Natural killer cell treated with Interleukin-12 subunit alpha and Interleukin-12 subunit beta and Interleukin-15 and Interleukin-18, amount 100 ng/mL, for 72 hours (primary cell): ENCODE measurements at regions not wholly inside any gene's neighbourhood (a gene's known extent, or its start where the extent isn't known, plus 50 kb on each side); places are given as distances from the start of the nearest gene placed in this dataset.
"Not testable (repeated sequence)": the region's sequence is repeated elsewhere in the genome, so short reads cannot be mapped to it uniquely, and the experiment has no call there.

ENCODE experiments used
- ATAC-seq, 2 donors: fragments of 150-1000 bp; cut with Tn5 transposase in 1 of 2; sonication (Bioruptor Pico), chemical (Tn5 transposase) in 1 of 2; 2 replicates each; pipeline ENCODE4 v1.10.0; 2021
- DNase-seq: peaks from one replicate; pipeline ENCODE4 v3.0.0; 2022; ENCODE audit warnings: low spot score
- H3K27ac Mint-ChIP-seq, 2 donors: 1 replicate in 1 of 2; 2 replicates in 1 of 2; pipeline ENCODE4 v1.8.0; 2022; ENCODE audit warnings: mixed read lengths in 2 of 2, mild to moderate bottlenecking in 1 of 2, moderate library complexity in 1 of 2
- H3K27me3 Mint-ChIP-seq, 2 donors: 1 replicate in 1 of 2; 2 replicates in 1 of 2; pipeline ENCODE4 v1.8.0; 2022; ENCODE audit warnings: mixed read lengths in 2 of 2
- H3K36me3 Mint-ChIP-seq: one replicate; pipeline ENCODE4 v1.8.0; 2022; ENCODE audit warnings: mixed read lengths
- H3K4me1 Mint-ChIP-seq, 2 donors: 1 replicate in 1 of 2; 2 replicates in 1 of 2; pipeline ENCODE4 v1.8.0; 2022; ENCODE audit warnings: low read depth in 2 of 2, mixed read lengths in 2 of 2, mild to moderate bottlenecking in 1 of 2
- H3K4me3 Mint-ChIP-seq: one replicate; pipeline ENCODE4 v1.8.0; 2022; ENCODE audit warnings: mixed read lengths
- H3K9me3 Mint-ChIP-seq: 2 replicates; pipeline ENCODE4 v1.8.0; 2022; ENCODE audit warnings: mixed read lengths

DNA sequence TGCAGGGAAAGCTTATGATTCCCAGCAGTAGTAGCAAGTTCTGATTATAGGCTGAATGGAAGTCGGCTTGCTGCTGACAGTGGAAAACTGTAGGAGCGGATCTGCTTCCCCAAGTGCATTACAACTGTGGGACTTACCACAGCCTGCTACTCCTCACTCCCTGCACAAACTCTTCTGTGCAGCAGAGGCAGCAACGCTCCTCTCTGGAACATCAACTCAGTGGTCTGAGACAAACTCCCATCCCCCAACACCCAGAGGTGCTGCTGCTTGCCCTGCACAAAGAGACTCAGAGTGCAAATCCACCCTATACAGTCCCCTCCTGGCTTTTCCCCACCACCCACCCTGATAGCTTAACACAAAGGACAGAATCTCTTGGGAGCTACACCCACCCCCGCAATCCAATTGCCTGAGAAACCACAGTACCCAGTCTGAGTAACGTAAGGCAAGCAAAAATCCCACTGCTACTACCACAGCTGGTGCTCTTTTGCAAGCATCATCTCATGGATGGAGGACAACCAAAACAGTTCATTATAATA lies 1455.2 kb downstream of the AMY1C start:
- Mint-ChIP-seq H3K4me1 (no peaks in the 10 kb centered on the region), H3K27me3 (no peaks in the 10 kb centered on the region), H3K36me3 (peaks cover 6% of the 10 kb centered on the region), H3K9me3 (peaks cover 7% of the 10 kb centered on the region), H3K4me3 (no peak overlapping the region), H3K27ac (no peak overlapping the region)
- ATAC-seq (no peak), DNase-seq (no peak)

DNA sequence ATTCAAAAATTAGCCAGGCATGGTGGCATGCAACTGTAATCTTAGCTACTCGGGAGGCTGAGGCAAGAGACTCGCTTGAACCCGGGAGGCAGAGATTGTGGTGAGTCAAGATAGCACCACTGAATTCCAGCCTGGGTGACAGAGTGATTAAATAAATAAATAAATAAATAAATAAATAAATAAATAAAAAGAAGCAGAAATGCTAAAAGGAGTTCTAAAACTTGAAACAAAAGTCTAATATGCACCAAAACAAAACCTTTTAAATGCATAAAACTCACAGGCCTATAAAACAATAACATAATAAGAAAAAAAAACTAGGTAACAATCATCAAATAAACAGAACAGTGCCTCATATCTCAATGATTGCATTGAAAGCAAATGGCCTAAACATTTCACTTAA lies 1458.9 kb downstream of the AMY1C start:
- Mint-ChIP-seq H3K27ac (no peak overlapping the region), H3K4me3 (no peak overlapping the region), H3K9me3 (peaks cover 24% of the 10 kb centered on the region), H3K4me1 (no peaks in the 10 kb centered on the region), H3K27me3 (no peaks in the 10 kb centered on the region), H3K36me3 (peaks cover 6% of the 10 kb centered on the region)
- no peak for DNase-seq
- no peak for ATAC-seq

DNA sequence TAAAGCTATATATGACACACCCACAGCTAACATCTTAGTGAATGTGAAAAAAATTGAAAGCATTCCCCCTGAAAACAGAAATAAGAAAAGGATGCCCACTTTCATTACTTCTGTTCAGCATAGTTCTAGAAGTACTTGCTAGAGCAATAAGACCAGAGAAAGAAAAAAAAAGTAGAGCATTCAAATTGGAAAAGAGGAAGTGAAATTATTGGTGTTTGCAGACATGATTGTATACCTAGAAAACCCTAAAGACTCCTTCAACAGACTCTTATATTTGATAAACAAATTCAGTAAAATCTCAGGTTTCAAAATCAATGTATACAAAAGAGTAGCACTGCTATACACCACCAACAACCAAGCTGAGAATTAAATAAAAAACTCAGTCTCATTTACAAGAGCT lies 1461.0 kb downstream of the AMY1C start:
- no peak for ATAC-seq
- no peaks in the 10 kb centered on the region for H3K27me3 Mint-ChIP-seq
- H3K9me3 Mint-ChIP-seq, result peaks cover 24% of the 10 kb centered on the region
- no peak for DNase-seq
- no peaks in the 10 kb centered on the region for H3K4me1 Mint-ChIP-seq
- H3K4me3 Mint-ChIP-seq, result no peak overlapping the region
- H3K36me3 Mint-ChIP-seq, result peaks cover 6% of the 10 kb centered on the region
- H3K27ac Mint-ChIP-seq, result no peak overlapping the region

DNA sequence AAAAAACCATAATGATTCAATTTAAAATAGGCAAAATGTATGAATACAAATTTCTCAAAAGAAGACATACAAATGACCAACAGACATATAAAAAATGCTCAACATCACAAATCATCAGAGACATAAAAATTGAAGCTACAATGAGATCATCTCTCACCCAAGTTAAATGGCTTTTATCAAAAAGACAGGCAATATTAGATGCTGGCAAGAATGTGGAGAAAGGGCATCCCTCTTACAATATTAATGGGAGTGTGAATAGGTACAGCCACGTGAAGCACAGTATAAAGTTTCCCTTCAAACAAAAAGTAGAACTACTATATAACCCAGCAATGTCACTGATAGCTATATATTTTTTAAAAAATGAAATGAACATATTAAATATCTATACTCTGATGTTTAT lies 1481.7 kb downstream of the AMY1C start:
- H3K4me3 Mint-ChIP-seq, result no peak overlapping the region
- DNase-seq (no peak), ATAC-seq (no peak)
- H3K36me3 Mint-ChIP-seq, result no peaks in the 10 kb centered on the region
- H3K9me3 Mint-ChIP-seq, result peaks cover 17% of the 10 kb centered on the region
- no peak overlapping the region for H3K27ac Mint-ChIP-seq
- no peaks in the 10 kb centered on the region for H3K27me3 Mint-ChIP-seq
- H3K4me1 Mint-ChIP-seq, result no peaks in the 10 kb centered on the region

DNA sequence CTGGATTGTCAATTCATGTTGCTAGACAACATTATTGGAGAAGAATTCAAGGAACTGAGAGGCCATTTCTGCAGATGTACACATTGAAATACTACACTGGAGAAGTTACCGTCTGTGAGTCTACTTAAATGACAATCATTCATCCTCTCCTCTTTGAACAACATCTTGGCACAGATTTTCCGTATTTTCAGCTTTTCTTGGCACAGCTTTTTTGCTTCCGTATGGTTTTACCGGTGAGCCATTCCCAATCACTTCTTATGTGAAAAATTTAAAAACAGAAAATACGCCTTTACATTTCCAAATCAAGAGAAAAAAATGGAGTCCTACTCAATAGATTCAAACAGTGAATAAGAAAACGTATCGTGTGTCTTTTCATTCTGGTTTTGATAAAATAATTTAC lies 1493.7 kb downstream of the AMY1C start:
- Mint-ChIP-seq H3K27ac (no peak overlapping the region), H3K27me3 (no peaks in the 10 kb centered on the region), H3K4me3 (no peak overlapping the region), H3K36me3 (peaks cover 6% of the 10 kb centered on the region), H3K4me1 (no peaks in the 10 kb centered on the region), H3K9me3 (peaks cover 27% of the 10 kb centered on the region)
- DNase-seq (no peak), ATAC-seq (no peak)

DNA sequence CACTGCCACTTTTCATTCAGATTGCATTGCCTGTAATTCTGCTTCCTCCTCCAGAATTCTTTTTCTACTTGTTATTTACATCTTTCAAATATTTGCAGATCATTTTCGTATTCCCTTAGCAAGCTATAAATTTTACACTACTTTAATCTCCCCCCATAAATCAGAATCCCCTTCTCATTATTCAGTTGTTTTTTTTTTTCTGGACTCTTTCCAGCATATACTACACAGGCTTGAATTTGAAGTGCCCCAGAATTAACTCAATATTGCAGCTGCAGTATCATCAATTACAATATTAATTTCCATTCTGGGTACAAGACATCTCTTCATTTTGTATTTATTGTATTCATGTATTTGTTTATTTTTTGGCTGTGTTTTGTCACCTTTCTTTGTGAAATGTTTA lies 1494.3 kb downstream of the AMY1C start:
- ATAC-seq (no peak), DNase-seq (no peak)
- no peaks in the 10 kb centered on the region for H3K4me1 Mint-ChIP-seq
- peaks cover 10% of the 10 kb centered on the region for H3K36me3 Mint-ChIP-seq
- H3K4me3 Mint-ChIP-seq, result no peak overlapping the region
- H3K9me3 Mint-ChIP-seq, result peaks cover 27% of the 10 kb centered on the region
- H3K27me3 Mint-ChIP-seq, result no peaks in the 10 kb centered on the region
- no peak overlapping the region for H3K27ac Mint-ChIP-seq

DNA sequence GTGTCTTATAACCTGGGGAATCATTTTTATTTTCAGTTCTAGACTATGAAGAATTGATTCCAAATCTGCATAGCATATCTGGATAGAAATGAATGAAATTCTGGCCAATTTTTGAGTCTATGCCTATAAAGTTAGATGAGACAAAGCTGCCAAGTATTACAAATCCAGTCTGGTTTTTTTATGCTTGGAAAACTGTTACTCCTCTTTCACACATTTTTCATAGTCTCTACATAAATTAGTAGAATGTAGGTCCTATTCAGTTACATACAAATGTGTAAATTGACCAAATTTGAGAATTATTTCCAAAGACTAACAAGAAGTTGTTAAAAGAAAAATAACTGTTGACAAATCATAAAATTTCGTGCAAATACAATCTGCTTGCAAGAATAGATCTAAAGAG lies 1505.2 kb downstream of the AMY1C start:
- Mint-ChIP-seq H3K36me3 (peaks cover 6% of the 10 kb centered on the region), H3K4me1 (no peaks in the 10 kb centered on the region), H3K27ac (no peak overlapping the region), H3K4me3 (no peak overlapping the region), H3K9me3 (peaks cover 12% of the 10 kb centered on the region), H3K27me3 (no peaks in the 10 kb centered on the region)
- ATAC-seq (no peak), DNase-seq (no peak)

DNA sequence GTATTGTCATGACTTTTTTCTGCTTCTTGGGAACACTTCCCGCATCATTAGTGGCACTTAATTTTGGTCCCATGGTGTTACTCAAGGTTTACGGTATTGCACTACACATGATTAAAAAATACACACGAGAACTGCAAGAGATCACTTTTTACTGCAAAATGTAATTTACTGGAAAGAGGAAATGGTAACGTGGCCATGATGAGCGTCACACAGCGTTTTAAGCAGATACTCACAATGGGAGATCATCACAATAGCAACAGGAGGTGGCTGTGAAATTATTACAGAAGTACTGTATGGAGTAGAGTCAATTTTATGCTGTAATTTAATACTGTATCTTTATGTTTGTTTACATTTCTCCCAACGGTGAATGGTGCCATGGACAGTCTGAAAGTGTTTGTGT lies 1510.3 kb downstream of the AMY1C start:
- Mint-ChIP-seq H3K27me3 (no peaks in the 10 kb centered on the region), H3K4me1 (no peaks in the 10 kb centered on the region), H3K9me3 (peaks cover 26% of the 10 kb centered on the region), H3K4me3 (no peak overlapping the region), H3K27ac (no peak overlapping the region), H3K36me3 (peaks cover 5% of the 10 kb centered on the region)
- DNase-seq (no peak), ATAC-seq (no peak)

DNA sequence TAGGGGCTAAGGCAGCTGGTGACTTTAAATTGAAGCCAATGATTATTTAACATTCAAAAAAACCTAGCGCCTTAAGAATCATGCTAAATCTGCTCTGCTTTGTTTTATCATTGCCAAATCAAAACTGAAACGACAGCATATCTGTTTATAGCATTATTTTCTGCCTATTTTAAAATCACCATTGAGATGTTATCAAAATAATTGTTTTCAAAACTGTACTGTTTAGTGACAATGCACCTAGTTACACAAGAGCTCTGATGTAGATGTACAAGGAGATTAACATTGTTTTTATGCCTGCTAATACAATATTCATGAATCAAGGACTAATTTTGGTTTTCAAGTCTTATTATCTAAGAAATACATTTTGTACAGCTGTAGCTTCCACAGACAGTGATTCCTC lies 1521.3 kb downstream of the AMY1C start:
- peaks cover 27% of the 10 kb centered on the region for H3K9me3 Mint-ChIP-seq
- ATAC-seq (no peak), DNase-seq (no peak)
- peaks cover 12% of the 10 kb centered on the region for H3K36me3 Mint-ChIP-seq
- H3K27ac Mint-ChIP-seq, result no peak overlapping the region
- no peaks in the 10 kb centered on the region for H3K27me3 Mint-ChIP-seq
- no peaks in the 10 kb centered on the region for H3K4me1 Mint-ChIP-seq
- no peak overlapping the region for H3K4me3 Mint-ChIP-seq

DNA sequence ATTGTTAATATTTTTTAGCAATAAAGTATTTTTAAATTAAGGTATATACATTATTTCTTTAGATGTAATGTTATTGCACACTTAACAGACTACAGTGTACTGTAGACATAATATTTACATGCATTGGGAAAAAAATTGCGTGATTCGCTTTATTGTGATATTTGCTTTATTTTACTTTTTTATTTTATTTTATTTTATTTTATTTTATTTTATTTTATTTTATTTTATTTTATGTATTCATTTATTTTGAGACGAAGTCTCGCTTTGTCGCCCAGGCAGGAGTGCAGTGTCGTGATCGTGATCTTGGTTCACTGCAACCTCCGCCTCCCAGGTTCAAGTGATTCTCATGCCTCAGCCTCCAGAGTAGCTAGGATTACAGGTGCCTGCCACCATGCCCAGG lies 1522.7 kb downstream of the AMY1C start:
- H3K4me1 Mint-ChIP-seq, H3K27me3 Mint-ChIP-seq, ATAC-seq, DNase-seq, H3K4me3 Mint-ChIP-seq, H3K27ac Mint-ChIP-seq: not testable (repeated sequence)
- peaks cover 11% of the 10 kb centered on the region for H3K36me3 Mint-ChIP-seq
- H3K9me3 Mint-ChIP-seq, result peaks cover 26% of the 10 kb centered on the region

DNA sequence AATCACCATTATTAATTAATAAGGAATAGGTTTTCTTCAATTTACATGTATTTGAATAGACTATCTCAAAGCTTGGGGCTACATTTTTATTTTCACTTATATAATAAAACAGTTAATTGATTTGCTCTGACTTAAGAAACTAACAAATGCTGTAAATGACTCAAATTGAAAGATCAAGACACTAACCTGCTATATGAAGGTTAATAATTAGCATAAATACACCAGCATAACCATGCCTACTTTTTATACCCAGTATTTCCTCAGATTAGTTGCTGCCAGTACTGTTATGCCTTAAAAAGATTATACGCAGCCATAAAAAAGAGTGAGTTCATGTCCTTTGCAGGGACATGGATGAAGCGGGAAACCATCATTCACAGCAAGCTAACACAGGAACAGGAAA lies 1545.1 kb downstream of the AMY1C start:
- H3K4me1 Mint-ChIP-seq, result no peaks in the 10 kb centered on the region
- no peak overlapping the region for H3K4me3 Mint-ChIP-seq

DNA sequence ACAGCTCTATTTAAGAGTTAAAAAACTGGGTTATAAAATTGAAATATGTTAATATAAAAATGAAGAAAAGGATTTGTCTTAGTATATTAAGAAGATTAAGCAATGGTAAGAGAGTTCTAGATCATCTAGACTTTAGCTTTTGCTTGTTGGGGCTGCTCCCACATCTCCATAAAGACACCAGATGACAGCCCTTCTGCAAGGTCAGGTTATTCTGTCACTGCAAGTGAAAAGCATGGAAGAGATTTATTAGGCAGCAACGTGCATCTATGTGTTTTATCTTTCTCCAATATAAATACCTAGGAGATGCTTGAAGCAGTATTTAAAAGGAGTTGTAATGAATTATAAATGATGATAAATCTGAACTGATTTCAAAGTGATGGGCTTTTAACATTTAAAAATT lies 1560.4 kb downstream of the AMY1C start:
- no peak overlapping the region for H3K4me3 Mint-ChIP-seq

More for the DNA sequence above, 1545.1 kb downstream of the AMY1C start:
- H3K27me3 Mint-ChIP-seq, result no peaks in the 10 kb centered on the region
- peaks cover 17% of the 10 kb centered on the region for H3K9me3 Mint-ChIP-seq
- peaks cover 8% of the 10 kb centered on the region for H3K36me3 Mint-ChIP-seq
- H3K27ac Mint-ChIP-seq, result no peak overlapping the region
- no peak for ATAC-seq
- no peak for DNase-seq

DNA sequence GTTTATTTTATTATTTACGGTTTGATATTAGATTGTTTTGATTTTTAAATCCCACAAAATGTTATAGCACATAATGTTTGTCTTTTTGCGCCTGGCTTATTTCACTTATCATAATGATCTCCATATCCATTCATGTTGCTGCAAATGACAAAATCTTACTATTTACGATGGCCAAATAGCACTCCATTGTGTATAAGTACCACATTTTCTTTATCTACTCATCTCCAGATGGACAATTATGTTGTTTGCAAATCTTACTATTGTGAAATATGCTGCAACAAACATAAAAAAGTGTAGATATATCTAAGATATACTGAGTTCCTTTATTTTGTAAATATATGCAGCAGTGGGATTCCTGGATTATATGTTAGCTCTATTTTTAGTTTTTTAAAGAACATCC lies 1568.3 kb downstream of the AMY1C start:
- Mint-ChIP-seq H3K27ac (no peak overlapping the region), H3K4me3 (no peak overlapping the region)
- ATAC-seq, result no peak

More for the DNA sequence above, 1560.4 kb downstream of the AMY1C start:
- peaks cover 5% of the 10 kb centered on the region for H3K36me3 Mint-ChIP-seq
- DNase-seq (no peak), ATAC-seq (no peak)
- no peak overlapping the region for H3K27ac Mint-ChIP-seq
- no peaks in the 10 kb centered on the region for H3K27me3 Mint-ChIP-seq
- no peaks in the 10 kb centered on the region for H3K4me1 Mint-ChIP-seq
- H3K9me3 Mint-ChIP-seq, result peaks cover 10% of the 10 kb centered on the region

DNA sequence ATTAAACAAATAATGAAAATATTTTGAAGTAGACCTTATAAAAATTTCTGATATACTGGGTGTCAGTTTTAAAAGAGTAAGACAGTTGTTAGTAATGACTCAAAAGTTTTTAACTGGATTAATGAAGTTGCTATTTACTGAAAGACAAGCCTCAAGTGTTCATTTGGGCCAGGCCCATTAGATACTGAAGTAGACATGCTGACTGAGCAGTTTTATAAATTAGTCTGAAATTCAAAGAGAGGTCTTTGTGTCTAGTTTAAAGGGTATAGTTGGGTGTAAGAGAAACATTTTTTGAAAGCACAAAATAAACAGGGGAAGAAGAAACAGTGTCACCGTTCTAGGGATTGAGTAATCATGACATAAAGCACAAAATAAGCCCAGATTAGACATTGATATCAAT lies 1577.2 kb downstream of the AMY1C start:
- Mint-ChIP-seq H3K9me3 (peaks cover 10% of the 10 kb centered on the region), H3K4me3 (no peak overlapping the region), H3K4me1 (no peaks in the 10 kb centered on the region), H3K27me3 (no peaks in the 10 kb centered on the region), H3K27ac (no peak overlapping the region), H3K36me3 (no peaks in the 10 kb centered on the region)
- ATAC-seq, result no peak
- no peak for DNase-seq

More for the DNA sequence above, 1568.3 kb downstream of the AMY1C start:
- H3K9me3 Mint-ChIP-seq, result peaks cover 7% of the 10 kb centered on the region
- H3K27me3 Mint-ChIP-seq, result no peaks in the 10 kb centered on the region
- H3K4me1 Mint-ChIP-seq, result no peaks in the 10 kb centered on the region
- H3K36me3 Mint-ChIP-seq, result no peaks in the 10 kb centered on the region
- no peak for DNase-seq

DNA sequence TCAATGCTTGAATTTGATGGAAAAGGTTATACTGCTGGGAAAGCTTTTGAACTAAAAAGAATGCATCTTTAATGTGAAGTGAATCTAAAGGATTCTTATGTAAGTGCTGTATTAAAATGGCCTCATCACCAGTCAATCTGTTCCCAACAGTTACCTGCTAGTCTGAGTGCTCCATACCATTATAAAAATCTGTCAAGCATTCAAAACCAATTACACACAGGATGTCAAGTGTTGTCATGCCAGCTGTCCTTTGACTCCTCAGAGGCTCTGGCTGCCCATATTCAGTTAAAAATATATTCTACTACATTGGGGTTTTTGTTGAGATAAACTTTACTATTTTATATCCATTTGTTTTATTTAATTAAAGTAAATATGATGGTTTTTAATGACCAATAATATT lies 1587.7 kb downstream of the AMY1C start:
- Mint-ChIP-seq H3K4me3 (no peak overlapping the region), H3K27me3 (no peaks in the 10 kb centered on the region), H3K36me3 (no peaks in the 10 kb centered on the region), H3K9me3 (peaks cover 12% of the 10 kb centered on the region), H3K4me1 (no peaks in the 10 kb centered on the region), H3K27ac (no peak overlapping the region)
- ATAC-seq (no peak), DNase-seq (no peak)
